ENCODE measurements at regions not wholly inside any gene's neighbourhood (a gene's known extent, or its start where the extent isn't known, plus 50 kb on each side); places are given as distances from the start of the nearest gene placed in this dataset.
"Not testable (repeated sequence)": the region's sequence is repeated elsewhere in the genome, so short reads cannot be mapped to it uniquely, and the experiment has no call there.

GRCh38 chr12:127600211-127600610 lies 666.8 kb upstream of the TMEM132C start:
- Histone ChIP-seq H3K27ac (ENCODE audit: low read depth in 1 of 2, low read length in 1 of 2) (no peak overlapping the region), H3K27me3 (ENCODE audit: control insufficient read depth in 3 of 3, insufficient read depth in 3 of 3, low read length in 2 of 3) (no peaks in the 10 kb centered on the region), H3K4me3 (no peak overlapping the region), H3K36me3 (ENCODE audit: control insufficient read depth in 4 of 4, insufficient read depth in 4 of 4, low read length in 4 of 4) (no peaks in the 10 kb centered on the region), H3K9me3 (ENCODE audit: control insufficient read depth in 4 of 4, insufficient read depth in 3 of 4, low read length in 3 of 4) (no peaks in the 10 kb centered on the region), H3K4me1 (ENCODE audit: control insufficient read depth in 5 of 5, insufficient read depth in 5 of 5, low read length in 5 of 5) (no peaks in the 10 kb centered on the region), H3K9ac (ENCODE audit: insufficient read depth in 1 of 2, low read length in 2 of 2) (no peak overlapping the region)
- no peak for DNase-seq
- ATAC-seq (ENCODE audit: insufficient read depth, low FRiP score) = no peak
- WGBS, 2 donors = 67 to 73% methylated on average over 3 of the region's 3 CpGs
- TF ChIP-seq CTCF (IDR thresholded peaks at IDR 0.05; ENCODE audit: control extremely low read depth, extremely low read depth) = no peak

- no peaks in the 10 kb centered on the region for H3K36me3 ChIP-seq (ENCODE audit: control insufficient read depth in 4 of 4, insufficient read depth in 4 of 4, low read length in 4 of 4)
- no peaks in the 10 kb centered on the region for H3K9me3 ChIP-seq (ENCODE audit: control insufficient read depth in 4 of 4, insufficient read depth in 3 of 4, low read length in 3 of 4)
- no peak for TF ChIP-seq CTCF (IDR thresholded peaks at IDR 0.05; ENCODE audit: control extremely low read depth, extremely low read depth)
- H3K9ac ChIP-seq (ENCODE audit: insufficient read depth in 1 of 2, low read length in 2 of 2) = no peak overlapping the region
- no peak overlapping the region for H3K4me3 ChIP-seq
- 98% methylated on average over 3 of the region's 3 CpGs for WGBS, 2 donors
- no peaks in the 10 kb centered on the region for H3K27me3 ChIP-seq (ENCODE audit: control insufficient read depth in 3 of 3, insufficient read depth in 3 of 3, low read length in 2 of 3)
- H3K27ac ChIP-seq (ENCODE audit: low read depth in 1 of 2, low read length in 1 of 2) = no peak overlapping the region
- no peaks in the 10 kb centered on the region for H3K4me1 ChIP-seq (ENCODE audit: control insufficient read depth in 5 of 5, insufficient read depth in 5 of 5, low read length in 5 of 5)
- ATAC-seq (ENCODE audit: insufficient read depth, low FRiP score) (no peak), DNase-seq (no peak)
Measured at GRCh38 chr12:127606476-127607015, 660.4 kb upstream of the TMEM132C start.

- H3K9ac ChIP-seq (ENCODE audit: insufficient read depth in 1 of 2, low read length in 2 of 2) = no peak overlapping the region
- 79 to 82% methylated on average over 7 of the region's 7 CpGs for WGBS, 2 donors
- no peak for ATAC-seq (ENCODE audit: insufficient read depth, low FRiP score)
Measured at GRCh38 chr12:127607146-127607725, 659.7 kb upstream of the TMEM132C start.

GRCh38 chr12:127608359-127608758 lies 658.6 kb upstream of the TMEM132C start:
- not testable (repeated sequence) for H3K4me3 ChIP-seq; ATAC-seq (ENCODE audit: insufficient read depth, low FRiP score); H3K4me1 ChIP-seq (ENCODE audit: control insufficient read depth in 5 of 5, insufficient read depth in 5 of 5, low read length in 5 of 5); H3K27me3 ChIP-seq (ENCODE audit: control insufficient read depth in 3 of 3, insufficient read depth in 3 of 3, low read length in 2 of 3); H3K27ac ChIP-seq (ENCODE audit: low read depth in 1 of 2, low read length in 1 of 2); DNase-seq; H3K9ac ChIP-seq (ENCODE audit: insufficient read depth in 1 of 2, low read length in 2 of 2); H3K9me3 ChIP-seq (ENCODE audit: control insufficient read depth in 4 of 4, insufficient read depth in 3 of 4, low read length in 3 of 4); H3K36me3 ChIP-seq (ENCODE audit: control insufficient read depth in 4 of 4, insufficient read depth in 4 of 4, low read length in 4 of 4)
- WGBS, 2 donors = 90 to 95% methylated on average over 7 of the region's 7 CpGs

More at GRCh38 chr12:127607146-127607725, 659.7 kb upstream of the TMEM132C start:
- Histone ChIP-seq H3K9me3 (ENCODE audit: control insufficient read depth in 4 of 4, insufficient read depth in 3 of 4, low read length in 3 of 4) (no peaks in the 10 kb centered on the region), H3K27me3 (ENCODE audit: control insufficient read depth in 3 of 3, insufficient read depth in 3 of 3, low read length in 2 of 3) (no peaks in the 10 kb centered on the region), H3K36me3 (ENCODE audit: control insufficient read depth in 4 of 4, insufficient read depth in 4 of 4, low read length in 4 of 4) (no peaks in the 10 kb centered on the region), H3K4me1 (ENCODE audit: control insufficient read depth in 5 of 5, insufficient read depth in 5 of 5, low read length in 5 of 5) (no peaks in the 10 kb centered on the region), H3K27ac (ENCODE audit: low read depth in 1 of 2, low read length in 1 of 2) (no peak overlapping the region), H3K4me3 (no peak overlapping the region)
- TF ChIP-seq CTCF (IDR thresholded peaks at IDR 0.05; ENCODE audit: control extremely low read depth, extremely low read depth) = no peak
- no peak for DNase-seq
